ENCODE measurements at regions not wholly inside any gene's neighbourhood (a gene's known extent, or its start where the extent isn't known, plus 50 kb on each side); places are given as distances from the start of the nearest gene placed in this dataset.
A peak's percentile ranks its signal among the peaks of the same experiment; 100 is the strongest.

DNA sequence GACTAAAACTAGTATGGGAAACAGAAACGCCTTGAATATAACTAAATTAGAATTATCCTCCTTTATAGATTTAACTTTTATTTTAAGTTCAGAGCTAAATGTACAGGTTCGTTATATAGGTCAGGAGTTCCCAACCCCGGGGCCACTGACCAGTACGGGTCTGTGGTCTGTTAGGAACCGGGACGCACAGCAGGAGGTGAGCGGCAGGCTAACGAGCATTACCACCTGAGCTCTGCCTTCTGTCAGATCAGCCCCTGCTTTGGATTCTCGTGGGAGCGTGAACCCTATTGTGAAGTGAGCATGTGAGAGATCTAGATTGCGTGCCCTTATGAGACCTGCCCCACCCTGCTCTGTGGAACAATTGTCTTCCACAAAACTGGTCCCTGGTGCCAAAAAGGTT is 51.0 kb downstream of the FAT4 start:
- peaks cover 19% of the 10 kb centered on the region for H3K4me1 Mint-ChIP-seq
- H3K27ac Mint-ChIP-seq, result no peak overlapping the region
- TF ChIP-seq, protein P1, sequence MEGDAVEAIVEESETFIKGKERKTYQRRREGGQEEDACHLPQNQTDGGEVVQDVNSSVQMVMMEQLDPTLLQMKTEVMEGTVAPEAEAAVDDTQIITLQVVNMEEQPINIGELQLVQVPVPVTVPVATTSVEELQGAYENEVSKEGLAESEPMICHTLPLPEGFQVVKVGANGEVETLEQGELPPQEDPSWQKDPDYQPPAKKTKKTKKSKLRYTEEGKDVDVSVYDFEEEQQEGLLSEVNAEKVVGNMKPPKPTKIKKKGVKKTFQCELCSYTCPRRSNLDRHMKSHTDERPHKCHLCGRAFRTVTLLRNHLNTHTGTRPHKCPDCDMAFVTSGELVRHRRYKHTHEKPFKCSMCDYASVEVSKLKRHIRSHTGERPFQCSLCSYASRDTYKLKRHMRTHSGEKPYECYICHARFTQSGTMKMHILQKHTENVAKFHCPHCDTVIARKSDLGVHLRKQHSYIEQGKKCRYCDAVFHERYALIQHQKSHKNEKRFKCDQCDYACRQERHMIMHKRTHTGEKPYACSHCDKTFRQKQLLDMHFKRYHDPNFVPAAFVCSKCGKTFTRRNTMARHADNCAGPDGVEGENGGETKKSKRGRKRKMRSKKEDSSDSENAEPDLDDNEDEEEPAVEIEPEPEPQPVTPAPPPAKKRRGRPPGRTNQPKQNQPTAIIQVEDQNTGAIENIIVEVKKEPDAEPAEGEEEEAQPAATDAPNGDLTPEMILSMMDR (IDR thresholded peaks at IDR 0.05; ENCODE audit: unreplicated experiment), result no peak
- H3K4me3 Mint-ChIP-seq, result no peak overlapping the region
- H3K36me3 Mint-ChIP-seq, result peaks cover 4% of the 10 kb centered on the region
- H3K9me3 Mint-ChIP-seq, result peaks cover 4% of the 10 kb centered on the region
- DNase-seq (ENCODE audit: low spot score in 2 of 2, unreplicated experiment in 2 of 2), result no peak
- H3K27me3 Mint-ChIP-seq (ENCODE audit: low read depth), result no peaks in the 10 kb centered on the region

DNA sequence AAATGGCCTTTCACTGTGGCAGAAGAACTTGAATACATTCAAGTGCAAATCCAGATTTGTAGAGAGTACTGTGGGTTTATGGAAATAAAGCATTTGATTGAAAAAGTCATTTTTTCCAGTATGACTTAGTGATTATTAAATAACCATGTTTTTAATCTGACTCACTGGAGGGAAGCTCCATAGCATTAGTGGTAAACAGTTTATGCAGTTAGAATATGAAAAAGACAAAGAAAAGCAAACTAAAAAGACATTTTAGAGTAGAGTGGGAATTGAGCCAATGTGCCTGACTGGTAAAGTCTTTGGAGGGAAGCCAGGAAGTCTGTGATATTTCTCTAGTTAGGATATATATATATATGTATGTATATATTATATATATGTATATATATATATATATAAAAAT is 53.4 kb downstream of the FAT4 start:
- TF ChIP-seq, protein P1 (IDR thresholded peaks at IDR 0.05; ENCODE audit: unreplicated experiment), result no peak
- no peak overlapping the region for H3K4me3 Mint-ChIP-seq
- H3K27ac Mint-ChIP-seq, result peak overlapping the region; percentile 92
- peaks cover 4% of the 10 kb centered on the region for H3K36me3 Mint-ChIP-seq
- peaks cover 4% of the 10 kb centered on the region for H3K9me3 Mint-ChIP-seq
- peaks cover 19% of the 10 kb centered on the region for H3K4me1 Mint-ChIP-seq
- H3K27me3 Mint-ChIP-seq (ENCODE audit: low read depth), result no peaks in the 10 kb centered on the region
- DNase-seq (ENCODE audit: low spot score in 2 of 2, unreplicated experiment in 2 of 2), result no peak

DNA sequence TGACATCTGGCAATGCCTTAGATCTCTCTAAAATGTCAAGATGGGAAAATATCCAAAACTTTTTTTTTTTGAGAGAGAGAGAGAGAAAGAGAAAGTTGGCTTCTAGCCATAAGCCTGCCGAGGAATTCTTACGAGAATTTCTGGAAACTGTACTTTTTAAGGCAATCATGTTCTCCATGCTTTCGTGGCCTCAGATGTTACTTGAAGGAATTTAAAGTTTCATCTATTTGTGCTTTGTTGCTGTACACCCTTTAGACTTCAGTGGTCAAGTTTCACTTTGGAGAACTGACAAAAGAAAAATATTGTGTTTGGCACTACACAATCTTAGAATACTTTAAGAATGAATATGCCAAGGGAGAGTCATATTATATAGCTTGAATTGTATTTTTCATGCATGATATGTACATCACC is 53.9 kb downstream of the FAT4 start:
- Mint-ChIP-seq H3K9me3 (peaks cover 4% of the 10 kb centered on the region), H3K36me3 (peaks cover 4% of the 10 kb centered on the region), H3K4me3 (peak overlapping the region; percentile 24), H3K4me1 (peaks cover 19% of the 10 kb centered on the region), H3K27me3 (ENCODE audit: low read depth) (no peaks in the 10 kb centered on the region), H3K27ac (peak overlapping the region; percentile 87)
- DNase-seq (ENCODE audit: low spot score in 2 of 2, unreplicated experiment in 2 of 2), result no peak
- TF ChIP-seq, protein P1 (IDR thresholded peaks at IDR 0.05; ENCODE audit: unreplicated experiment), result no peak

DNA sequence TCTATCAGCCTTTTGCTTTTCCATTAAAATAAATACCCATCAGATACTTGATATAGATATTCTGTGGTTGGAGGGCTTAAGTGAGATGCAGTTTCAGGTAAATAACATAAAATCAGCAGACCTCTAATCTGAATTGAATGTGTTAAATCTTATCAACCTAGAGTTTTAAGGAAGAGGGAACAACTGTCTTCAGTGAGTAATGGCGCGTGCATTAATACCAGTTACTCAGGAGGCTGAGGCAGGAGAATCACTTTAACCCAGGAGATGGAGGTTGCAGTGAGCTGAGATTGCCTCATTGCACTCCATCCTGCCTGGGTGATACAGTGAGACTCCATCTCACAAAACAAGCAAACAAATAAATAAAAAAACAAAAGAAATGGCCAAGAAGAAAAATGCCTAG is 54.3 kb downstream of the FAT4 start:
- Mint-ChIP-seq H3K27ac (peak overlapping the region; percentile 87), H3K4me1 (peaks cover 22% of the 10 kb centered on the region), H3K27me3 (ENCODE audit: low read depth) (no peaks in the 10 kb centered on the region), H3K36me3 (peaks cover 4% of the 10 kb centered on the region), H3K4me3 (no peak overlapping the region), H3K9me3 (peaks cover 4% of the 10 kb centered on the region)
- no peak for DNase-seq (ENCODE audit: low spot score in 2 of 2, unreplicated experiment in 2 of 2)
- TF ChIP-seq, protein P1 (IDR thresholded peaks at IDR 0.05; ENCODE audit: unreplicated experiment), result no peak

DNA sequence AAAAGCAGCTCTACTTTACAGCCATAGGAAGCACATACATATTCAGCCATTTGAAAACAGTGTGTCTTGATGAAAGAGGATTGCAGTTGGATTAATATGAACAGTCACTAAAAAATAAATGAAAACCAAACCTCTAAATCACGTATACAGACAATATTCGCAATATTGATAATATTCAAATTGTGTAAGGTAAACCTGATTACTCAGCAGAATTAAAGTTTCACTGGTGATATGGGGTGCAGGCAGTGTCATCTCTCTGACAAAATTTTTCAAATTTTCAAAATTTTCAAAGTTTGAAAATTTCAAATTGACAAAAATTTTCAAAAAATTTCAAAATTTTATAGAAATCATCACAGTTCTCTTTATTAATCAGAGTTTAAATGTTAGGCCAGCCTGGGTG is 55.7 kb downstream of the FAT4 start:
- H3K27ac Mint-ChIP-seq, result no peak overlapping the region
- no peaks in the 10 kb centered on the region for H3K9me3 Mint-ChIP-seq
- H3K4me3 Mint-ChIP-seq, result no peak overlapping the region
- peaks cover 2% of the 10 kb centered on the region for H3K36me3 Mint-ChIP-seq
- H3K27me3 Mint-ChIP-seq (ENCODE audit: low read depth), result no peaks in the 10 kb centered on the region
- DNase-seq (ENCODE audit: low spot score in 2 of 2, unreplicated experiment in 2 of 2), result no peak
- peaks cover 23% of the 10 kb centered on the region for H3K4me1 Mint-ChIP-seq
- TF ChIP-seq, protein P1 (IDR thresholded peaks at IDR 0.05; ENCODE audit: unreplicated experiment), result no peak

DNA sequence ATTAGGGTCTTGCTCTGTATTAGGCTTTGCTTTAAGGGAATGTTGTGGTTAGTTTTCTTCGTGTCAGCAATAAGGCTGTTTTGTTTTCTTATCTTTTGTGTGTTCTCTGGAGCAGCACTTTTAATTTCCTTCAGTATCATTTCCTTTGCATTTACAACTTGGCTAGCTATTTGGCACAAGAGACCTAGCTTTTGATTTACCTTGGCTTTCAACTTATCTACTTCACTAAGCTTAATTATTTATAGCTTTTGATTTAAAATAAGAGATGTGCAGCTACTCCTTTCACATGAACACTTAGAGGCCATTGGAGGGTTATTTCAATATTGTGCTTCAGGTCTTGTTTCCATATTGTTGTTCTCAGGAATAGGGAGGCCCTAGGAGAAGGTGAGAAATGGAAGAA is 68.2 kb downstream of the FAT4 start:
- Mint-ChIP-seq H3K4me3 (no peak overlapping the region), H3K36me3 (peaks cover 7% of the 10 kb centered on the region), H3K4me1 (peaks cover 5% of the 10 kb centered on the region), H3K9me3 (peaks cover 12% of the 10 kb centered on the region), H3K27me3 (ENCODE audit: low read depth) (no peaks in the 10 kb centered on the region), H3K27ac (peak overlapping the region; percentile 19)
- DNase-seq (ENCODE audit: low spot score in 2 of 2, unreplicated experiment in 2 of 2), result no peak
- TF ChIP-seq, protein P1 (IDR thresholded peaks at IDR 0.05; ENCODE audit: unreplicated experiment), result no peak
